ENCODE measurements at regions not wholly inside any gene's neighbourhood (a gene's known extent, or its start where the extent isn't known, plus 50 kb on each side); places are given as distances from the start of the nearest gene placed in this dataset.

GRCh38 chr13:75231235-75231634, 250.7 kb downstream of the TBC1D4 start:
- Mint-ChIP-seq H3K9me3 (no peaks in the 10 kb centered on the region), H3K27ac (no peak overlapping the region), H3K27me3 (no peaks in the 10 kb centered on the region), H3K4me1 (peaks cover 8% of the 10 kb centered on the region), H3K36me3 (ENCODE audit: low read depth) (no peaks in the 10 kb centered on the region), H3K4me3 (no peak overlapping the region)
- DNase-seq (no peak), ATAC-seq (no peak)

GRCh38 chr13:75226733-75227435, 255.1 kb downstream of the TBC1D4 start:
- DNase-seq: no peak
- ATAC-seq: peak; percentile 82
- no peaks in the 10 kb centered on the region for H3K36me3 Mint-ChIP-seq (ENCODE audit: low read depth)
- no peak overlapping the region for H3K27ac Mint-ChIP-seq
- no peaks in the 10 kb centered on the region for H3K27me3 Mint-ChIP-seq
- H3K9me3 Mint-ChIP-seq: no peaks in the 10 kb centered on the region
- H3K4me1 Mint-ChIP-seq: peaks cover 8% of the 10 kb centered on the region
- no peak overlapping the region for H3K4me3 Mint-ChIP-seq

GRCh38 chr13:75226092-75226491, 255.9 kb downstream of the TBC1D4 start:
- DNase-seq: no peak
- no peaks in the 10 kb centered on the region for H3K27me3 Mint-ChIP-seq
- peaks cover 8% of the 10 kb centered on the region for H3K4me1 Mint-ChIP-seq
- H3K4me3 Mint-ChIP-seq: no peak overlapping the region
- no peaks in the 10 kb centered on the region for H3K9me3 Mint-ChIP-seq
- ATAC-seq: no peak
- H3K27ac Mint-ChIP-seq: no peak overlapping the region
- no peaks in the 10 kb centered on the region for H3K36me3 Mint-ChIP-seq (ENCODE audit: low read depth)

- H3K27me3 Mint-ChIP-seq: peaks cover 5% of the 10 kb centered on the region
- no peaks in the 10 kb centered on the region for H3K36me3 Mint-ChIP-seq (ENCODE audit: low read depth)
- no peak for DNase-seq
- no peak for ATAC-seq
- peaks cover 8% of the 10 kb centered on the region for H3K4me1 Mint-ChIP-seq
- no peak overlapping the region for H3K4me3 Mint-ChIP-seq
- H3K27ac Mint-ChIP-seq: no peak overlapping the region
- H3K9me3 Mint-ChIP-seq: no peaks in the 10 kb centered on the region
Measured at GRCh38 chr13:75225288-75226032, 256.5 kb downstream of the TBC1D4 start.

- Mint-ChIP-seq H3K36me3 (ENCODE audit: low read depth) (no peaks in the 10 kb centered on the region), H3K4me1 (peaks cover 13% of the 10 kb centered on the region), H3K27ac (no peak overlapping the region), H3K27me3 (peaks cover 11% of the 10 kb centered on the region), H3K4me3 (no peak overlapping the region), H3K9me3 (no peaks in the 10 kb centered on the region)
- ATAC-seq: no peak
- no peak for DNase-seq
Measured at GRCh38 chr13:75224053-75224742, 257.8 kb downstream of the TBC1D4 start.

- Mint-ChIP-seq H3K4me3 (no peak overlapping the region), H3K27ac (no peak overlapping the region), H3K4me1 (peaks cover 12% of the 10 kb centered on the region), H3K9me3 (no peaks in the 10 kb centered on the region), H3K27me3 (peaks cover 23% of the 10 kb centered on the region), H3K36me3 (ENCODE audit: low read depth) (no peaks in the 10 kb centered on the region)
- no peak for DNase-seq
- ATAC-seq: no peak
Measured at GRCh38 chr13:75222031-75222430, 259.9 kb downstream of the TBC1D4 start.

GRCh38 chr13:75220861-75221260, 261.1 kb downstream of the TBC1D4 start:
- H3K27ac Mint-ChIP-seq: no peak overlapping the region
- no peak for ATAC-seq
- H3K9me3 Mint-ChIP-seq: no peaks in the 10 kb centered on the region
- peaks cover 25% of the 10 kb centered on the region for H3K27me3 Mint-ChIP-seq
- H3K4me1 Mint-ChIP-seq: peaks cover 6% of the 10 kb centered on the region
- H3K36me3 Mint-ChIP-seq (ENCODE audit: low read depth): no peaks in the 10 kb centered on the region
- DNase-seq: no peak
- H3K4me3 Mint-ChIP-seq: no peak overlapping the region

GRCh38 chr13:75220238-75220542, 261.8 kb downstream of the TBC1D4 start:
- H3K27ac Mint-ChIP-seq: no peak overlapping the region
- H3K4me1 Mint-ChIP-seq: peaks cover 6% of the 10 kb centered on the region
- ATAC-seq (no peak), DNase-seq (no peak)
- no peaks in the 10 kb centered on the region for H3K36me3 Mint-ChIP-seq (ENCODE audit: low read depth)
- H3K27me3 Mint-ChIP-seq: peaks cover 26% of the 10 kb centered on the region
- H3K4me3 Mint-ChIP-seq: peak overlapping the region; percentile 58
- H3K9me3 Mint-ChIP-seq: no peaks in the 10 kb centered on the region

GRCh38 chr13:75219479-75220237, 262.3 kb downstream of the TBC1D4 start:
- DNase-seq: peak; percentile 90
- peaks cover 26% of the 10 kb centered on the region for H3K27me3 Mint-ChIP-seq
- peak overlapping the region; percentile 58 for H3K4me3 Mint-ChIP-seq
- no peaks in the 10 kb centered on the region for H3K36me3 Mint-ChIP-seq (ENCODE audit: low read depth)
- no peak overlapping the region for H3K27ac Mint-ChIP-seq
- no peaks in the 10 kb centered on the region for H3K9me3 Mint-ChIP-seq
- peaks cover 6% of the 10 kb centered on the region for H3K4me1 Mint-ChIP-seq
- ATAC-seq: peak; percentile 96

- no peak overlapping the region for H3K4me3 Mint-ChIP-seq
- H3K27me3 Mint-ChIP-seq: peaks cover 26% of the 10 kb centered on the region
- H3K27ac Mint-ChIP-seq: no peak overlapping the region
- no peaks in the 10 kb centered on the region for H3K9me3 Mint-ChIP-seq
- DNase-seq (no peak), ATAC-seq (no peak)
- H3K36me3 Mint-ChIP-seq (ENCODE audit: low read depth): no peaks in the 10 kb centered on the region
- H3K4me1 Mint-ChIP-seq: peaks cover 6% of the 10 kb centered on the region
Measured at GRCh38 chr13:75217949-75218348, 264.0 kb downstream of the TBC1D4 start.

GRCh38 chr13:75216038-75216437, 265.9 kb downstream of the TBC1D4 start:
- H3K27ac Mint-ChIP-seq: no peak overlapping the region
- H3K36me3 Mint-ChIP-seq (ENCODE audit: low read depth): no peaks in the 10 kb centered on the region
- H3K27me3 Mint-ChIP-seq: peaks cover 26% of the 10 kb centered on the region
- ATAC-seq (no peak), DNase-seq (no peak)
- no peaks in the 10 kb centered on the region for H3K9me3 Mint-ChIP-seq
- peaks cover 6% of the 10 kb centered on the region for H3K4me1 Mint-ChIP-seq
- H3K4me3 Mint-ChIP-seq: no peak overlapping the region

- ATAC-seq: no peak
- Mint-ChIP-seq H3K4me1 (peaks cover 5% of the 10 kb centered on the region), H3K4me3 (no peak overlapping the region), H3K9me3 (no peaks in the 10 kb centered on the region), H3K36me3 (ENCODE audit: low read depth) (no peaks in the 10 kb centered on the region), H3K27me3 (peaks cover 20% of the 10 kb centered on the region), H3K27ac (no peak overlapping the region)
- no peak for DNase-seq
Measured at GRCh38 chr13:75214846-75215245, 267.1 kb downstream of the TBC1D4 start.

- Mint-ChIP-seq H3K36me3 (ENCODE audit: low read depth) (no peaks in the 10 kb centered on the region), H3K27me3 (peaks cover 4% of the 10 kb centered on the region), H3K27ac (no peak overlapping the region), H3K4me1 (no peaks in the 10 kb centered on the region), H3K4me3 (no peak overlapping the region), H3K9me3 (peaks cover 11% of the 10 kb centered on the region)
- ATAC-seq: no peak
- no peak for DNase-seq
Measured at GRCh38 chr13:75202981-75203380, 279.0 kb downstream of the TBC1D4 start.

- ATAC-seq (no peak), DNase-seq (no peak)
- H3K9me3 Mint-ChIP-seq: no peaks in the 10 kb centered on the region
- H3K27ac Mint-ChIP-seq: no peak overlapping the region
- H3K27me3 Mint-ChIP-seq: peaks cover 15% of the 10 kb centered on the region
- H3K4me1 Mint-ChIP-seq: no peaks in the 10 kb centered on the region
- H3K36me3 Mint-ChIP-seq (ENCODE audit: low read depth): no peaks in the 10 kb centered on the region
- no peak overlapping the region for H3K4me3 Mint-ChIP-seq
Measured at GRCh38 chr13:75197803-75198202, 284.2 kb downstream of the TBC1D4 start.
